H1 (cell line): ENCODE measurements at regions not wholly inside any gene's neighbourhood (a gene's known extent, or its start where the extent isn't known, plus 50 kb on each side); places are given as distances from the start of the nearest gene placed in this dataset.

Experiments used
- CTCF ChIA-PET: fragments of 300-600 bp; sonication (Branson Sonifier 250); formaldehyde crosslinking; loops from one replicate; lab custom pipeline; 2021; ENCODE audit not compliant: partially characterized antibody; lab: Charles Lee
- POLR2A ChIA-PET: fragments of 300-600 bp; sonication (Branson Sonifier 250); formaldehyde crosslinking; loops from one replicate; lab custom pipeline; 2021; ENCODE audit warnings: inconsistent platforms; ENCODE audit not compliant: partially characterized antibody; lab: Charles Lee
- DNase-seq, 2 experiments: peaks; one replicate each; pipeline versions ENCODE4 v3.0.0 to v3.0.0-alpha.2; 2010 to 2022; ENCODE audit warnings: low spot score in 2 of 2, low read depth in 1 of 2, mixed read lengths in 1 of 2
- FAIRE-seq: peaks from 2 replicates; lab custom pipeline; 2011; peaks lifted over from hg19 to GRCh38; lab: Jason Lieb, UNC
- H2AFZ ChIP-seq: 2 replicates; pipeline ENCODE4 v1.8.1; 2012; ENCODE audit warnings: low read length, inconsistent platforms
- H2AK5ac ChIP-seq: 2 replicates; pipeline ENCODE4 v1.6.1; 2013; ENCODE audit warnings: low read depth, low read length
- H2BK120ac ChIP-seq: replicated peaks from 2 replicates; pipeline ENCODE3; 2013; ENCODE audit warnings: low read depth, low read length, inconsistent platforms
- H2BK12ac ChIP-seq: 2 replicates; pipeline ENCODE4 v1.6.1; 2013; ENCODE audit warnings: low read depth, low read length
- H2BK15ac ChIP-seq: 2 replicates; pipeline ENCODE4 v1.6.1; 2013; ENCODE audit warnings: low read length
- H2BK20ac ChIP-seq: 2 replicates; pipeline ENCODE4 v1.6.1; 2013; ENCODE audit warnings: low read length
- H2BK5ac ChIP-seq: 2 replicates; pipeline ENCODE4 v1.6.1; 2013; ENCODE audit warnings: low read depth, low read length
- H3K14ac ChIP-seq: 2 replicates; pipeline ENCODE4 v1.6.1; 2013; ENCODE audit warnings: inconsistent platforms; ENCODE audit not compliant: insufficient read length
- H3K18ac ChIP-seq: 2 replicates; pipeline ENCODE4 v1.6.1; 2013; ENCODE audit warnings: low read length; ENCODE audit errors: extremely low read depth
- H3K23ac ChIP-seq: 2 replicates; pipeline ENCODE4 v1.6.1; 2013; ENCODE audit warnings: inconsistent platforms; ENCODE audit not compliant: insufficient read length
- H3K23me2 ChIP-seq: 2 replicates; pipeline ENCODE4 v1.6.1; 2013; ENCODE audit warnings: low read depth, low read length
- H3K27ac ChIP-seq: 2 replicates; pipeline ENCODE4 v1.6.1; 2011; ENCODE audit warnings: low read depth, low read length, inconsistent platforms
- H3K27me3 ChIP-seq, 4 experiments: replicated peaks in 1 of 4; 1 replicate in 1 of 4; 2 replicates in 3 of 4; pipeline versions ENCODE4 v1.6.1 to v1.8.1; 2011 to 2013; ENCODE audit warnings: low read length in 3 of 4, mild to moderate bottlenecking in 3 of 4, inconsistent platforms in 2 of 4, mixed read lengths in 2 of 4, moderate library complexity in 1 of 4; ENCODE audit not compliant: control insufficient read depth in 3 of 4, insufficient read depth in 3 of 4; ENCODE audit errors: extremely low read depth in 1 of 4
- H3K36me3 ChIP-seq, 4 experiments: 2 replicates each; pipeline versions ENCODE4 v1.6.1 to v1.8.1; 2011 to 2013; ENCODE audit warnings: mild to moderate bottlenecking in 4 of 4, low read length in 3 of 4, moderate library complexity in 2 of 4, control low read depth in 1 of 4, inconsistent platforms in 1 of 4; ENCODE audit not compliant: insufficient read depth in 4 of 4, control insufficient read depth in 2 of 4
- H3K4ac ChIP-seq: replicated peaks from 2 replicates; pipeline ENCODE3; 2013; ENCODE audit warnings: low read length, low read depth, mixed read lengths, inconsistent platforms; ENCODE audit not compliant: insufficient read length
- H3K4me1 ChIP-seq, 4 experiments: replicated peaks in 1 of 4; 1 replicate in 1 of 4; 2 replicates in 3 of 4; pipeline versions ENCODE4 v1.6.1 to v1.8.1; 2011 to 2013; ENCODE audit warnings: low read length in 3 of 4, inconsistent platforms in 2 of 4, mixed read lengths in 1 of 4; ENCODE audit not compliant: insufficient read depth in 4 of 4, control insufficient read depth in 3 of 4
- H3K4me2 ChIP-seq, 2 experiments: 2 replicates each; pipeline versions ENCODE4 v1.6.1 to v1.8.1; 2011 to 2013; ENCODE audit warnings: low read depth in 2 of 2, low read length in 2 of 2, control low read depth in 1 of 2, inconsistent platforms in 1 of 2, mild to moderate bottlenecking in 1 of 2; ENCODE audit not compliant: insufficient read depth in 1 of 2
- H3K4me3 ChIP-seq, 4 experiments: fragments of 200-600, 300-600 bp in 1 of 4; sonication (generic), shearing (Covaris generic), sonication (Bioruptor Twin) in 1 of 4; 2 replicates each; pipeline versions ENCODE4 v1.5.1 to v1.8.1; 2011 to 2016; ENCODE audit warnings: low read length in 4 of 4, low read depth in 3 of 4, control low read depth in 2 of 4, inconsistent platforms in 2 of 4, mild to moderate bottlenecking in 2 of 4, mixed read lengths in 1 of 4, moderate library complexity in 1 of 4; ENCODE audit not compliant: insufficient read depth in 2 of 4; ENCODE audit errors: extremely low read depth in 1 of 4
- H3K56ac ChIP-seq: replicated peaks from 2 replicates; pipeline ENCODE3; 2013; ENCODE audit warnings: low read depth, mild to moderate bottlenecking, mixed read lengths, low read length, inconsistent platforms; ENCODE audit not compliant: insufficient read length
- H3K79me1 ChIP-seq: 2 replicates; pipeline ENCODE4 v1.6.1; 2013; ENCODE audit warnings: low read depth, low read length, control low read depth
- H3K79me2 ChIP-seq, 2 experiments: 2 replicates each; pipeline versions ENCODE4 v1.6.1 to v1.8.1; 2012 to 2013; ENCODE audit warnings: low read length in 2 of 2, mild to moderate bottlenecking in 2 of 2, inconsistent platforms in 1 of 2; ENCODE audit not compliant: insufficient read depth in 2 of 2, control insufficient read depth in 1 of 2
- H3K9ac ChIP-seq, 4 experiments: replicated peaks in 1 of 4; 1 replicate in 1 of 4; 2 replicates in 3 of 4; pipeline versions ENCODE4 v1.6.1 to v1.8.1; 2011 to 2013; ENCODE audit warnings: low read depth in 3 of 4, low read length in 3 of 4, control low read depth in 2 of 4, mild to moderate bottlenecking in 2 of 4, moderate library complexity in 2 of 4, inconsistent platforms in 1 of 4; ENCODE audit errors: extremely low read depth in 1 of 4
- H3K9me3 ChIP-seq, 2 experiments: 2 replicates each; pipeline versions ENCODE4 v1.6.1 to v1.8.1; 2012 to 2013; ENCODE audit warnings: mild to moderate bottlenecking in 2 of 2, moderate library complexity in 2 of 2, control low read depth in 1 of 2, inconsistent platforms in 1 of 2, low read depth in 1 of 2, low read length in 1 of 2, mixed read lengths in 1 of 2; ENCODE audit not compliant: insufficient read depth in 2 of 2
- H4K20me1 ChIP-seq, 2 experiments: replicated peaks in 1 of 2; 2 replicates each; pipeline versions ENCODE3 to v1.8.1; 2011 to 2013; ENCODE audit warnings: inconsistent platforms in 2 of 2, low read length in 2 of 2, mild to moderate bottlenecking in 1 of 2; ENCODE audit not compliant: insufficient read depth in 2 of 2, control insufficient read depth in 1 of 2
- H4K5ac ChIP-seq: 2 replicates; pipeline ENCODE4 v1.6.1; 2013; ENCODE audit warnings: low read length, low read depth, mixed read lengths, inconsistent platforms; ENCODE audit not compliant: insufficient read length
- H4K8ac ChIP-seq: 2 replicates; pipeline ENCODE4 v1.8.0; 2013; ENCODE audit warnings: mild to moderate bottlenecking, moderate library complexity, low read length, inconsistent platforms; ENCODE audit not compliant: insufficient read depth; ENCODE audit errors: extremely low read depth
- H4K91ac ChIP-seq: replicated peaks from 2 replicates; pipeline ENCODE3; 2013; ENCODE audit warnings: low read length, mixed read lengths, inconsistent platforms; ENCODE audit not compliant: insufficient read length
- ATF3 ChIP-seq: IDR thresholded peaks from 2 replicates; pipeline ENCODE4 v1.6.1; 2011; ENCODE audit warnings: low read depth, mild to moderate bottlenecking, low read length; ENCODE audit not compliant: insufficient read depth
- NANOG ChIP-seq: IDR thresholded peaks from 2 replicates; pipeline ENCODE4 v1.6.1; 2011; ENCODE audit warnings: low read length, low read depth, mild to moderate bottlenecking, inconsistent platforms; ENCODE audit not compliant: insufficient read depth, poor library complexity, severe bottlenecking
- TAF7 ChIP-seq: optimal IDR thresholded peaks from 2 replicates; pipeline ENCODE3; 2011; ENCODE audit warnings: low read depth, mild to moderate bottlenecking, inconsistent platforms, low read length, moderate library complexity, borderline replicate concordance
- WGBS, 2 experiments: shearing (Covaris generic) in 1 of 2; methylation state at CpG; one replicate each; pipeline versions ENCODE4 v1.1.6 to v1.1.7; 2013 to 2015; ENCODE audit warnings: low lambda C conversion rate in 2 of 2, mixed read lengths in 2 of 2, inconsistent platforms in 1 of 2, low coverage in 1 of 2, missing lambda C conversion rate in 1 of 2; ENCODE audit not compliant: insufficient replicate concordance in 2 of 2, insufficient coverage in 1 of 2, insufficient read length in 1 of 2; ENCODE audit errors: extremely low coverage in 1 of 2, missing lambda C conversion rate in 1 of 2; 5-methylcytosine and 5-hydroxymethylcytosine counted together

GRCh38 chr16:85375282-85375681 is 237.8 kb upstream of the GSE1 start:
- DNase-seq (no peak), FAIRE-seq (no peak)
- Histone ChIP-seq H3K36me3 (no peaks in the 10 kb centered on the region), H4K8ac (no peak overlapping the region; the same call in 1 of the 2 replicates), H2BK20ac (no peak overlapping the region), H2AK5ac (no peak overlapping the region), H2AFZ (no peak overlapping the region), H3K79me1 (peaks cover 4% of the 10 kb centered on the region), H2BK15ac (no peak overlapping the region), H3K18ac (no peak overlapping the region), H3K79me2 (no peaks in the 10 kb centered on the region), H3K4ac (no peak overlapping the region), H2BK120ac (no peak overlapping the region), H4K5ac (no peak overlapping the region), H3K4me3 (no peak overlapping the region), H4K91ac (no peak overlapping the region), H4K20me1 (peaks cover 5 to 8% of the 10 kb centered on the region in 2 experiments), H3K4me2 (no peak overlapping the region), H3K9me3 (no peaks in the 10 kb centered on the region), H2BK12ac (no peak overlapping the region), H3K4me1 (peaks cover 0 to 5% (median under 1%) of the 10 kb centered on the region in 4 experiments; a peak in 5 of 7 replicates), H3K56ac (no peak overlapping the region), H3K14ac (no peak overlapping the region), H3K27ac (no peak overlapping the region), H3K23ac (no peak overlapping the region), H3K27me3 (no peaks in the 10 kb centered on the region; a peak in 1 of 7 replicates), H2BK5ac (no peak overlapping the region), H3K23me2 (no peaks in the 10 kb centered on the region; the same call in 1 of the 2 replicates), H3K9ac (no peak overlapping the region)
- ChIA-PET POLR2A (interaction anchor here (0.9 kb wide), 1 partner anchor 19 kb away, joined by 4 read pairs; no protein-coding TSS in a partner anchor), CTCF (interaction anchor here (0.6 to 3.1 kb wide), 11 partner anchors 10 to 284 kb away, joined by 3 to 9 read pairs (median 3); no protein-coding TSS in a partner anchor)
- TF ChIP-seq TAF7 (no peak), NANOG (no peak), ATF3 (no peak)
- 92% methylated on average over 8 of the region's 8 CpGs; no CpG with 5 or more reads in 1 of the 2 experiments for WGBS, 2 experiments
